ENCODE measurements at regions not wholly inside any gene's neighbourhood (a gene's known extent, or its start where the extent isn't known, plus 50 kb on each side); places are given as distances from the start of the nearest gene placed in this dataset.

GRCh38 chr3:151615464-151615863, 118.3 kb upstream of the AADACL2 start:
- Histone ChIP-seq H3K27ac (ENCODE audit: low read depth, low read length) (no peak overlapping the region), H3K36me3 (ENCODE audit: control insufficient read depth, insufficient read depth, low read length) (no peaks in the 10 kb centered on the region), H3K9ac (ENCODE audit: extremely low read depth, low read length, poor library complexity, severe bottlenecking) (no peak overlapping the region), H3K9me3 (ENCODE audit: control insufficient read depth, low read length) (peaks cover 8% of the 10 kb centered on the region), H3K27me3 (ENCODE audit: control insufficient read depth, insufficient read depth, low read length, poor library complexity, severe bottlenecking) (no peaks in the 10 kb centered on the region), H3K4me1 (ENCODE audit: control insufficient read depth, insufficient read depth, low read length) (no peaks in the 10 kb centered on the region), H3K4me3 (ENCODE audit: low read length) (no peak overlapping the region)
- H3K27me3 Mint-ChIP-seq (ENCODE audit: insufficient read depth) = no peaks in the 10 kb centered on the region
- H3K4me3 Mint-ChIP-seq = no peak overlapping the region
- H3K9me3 Mint-ChIP-seq = peaks cover 6% of the 10 kb centered on the region
- WGBS, 2 experiments (ENCODE audit: insufficient coverage in 1 of 2, insufficient read length in 1 of 2) = 86 to 100% methylated on average over 4 of the region's 4 CpGs
- TF ChIP-seq CTCF (conservative IDR thresholded peaks at IDR 0.05) = no peak
- H3K4me1 Mint-ChIP-seq = no peaks in the 10 kb centered on the region
- H3K27ac Mint-ChIP-seq = no peak overlapping the region
- DNase-seq = no peak
- H3K36me3 Mint-ChIP-seq (ENCODE audit: low read depth) = no peaks in the 10 kb centered on the region

GRCh38 chr3:151612115-151612514, 121.6 kb upstream of the AADACL2 start:
- no peak for DNase-seq
- TF ChIP-seq CTCF (conservative IDR thresholded peaks at IDR 0.05) = no peak
- Mint-ChIP-seq H3K36me3 (ENCODE audit: low read depth) (no peaks in the 10 kb centered on the region), H3K4me3 (no peak overlapping the region), H3K4me1 (no peaks in the 10 kb centered on the region), H3K9me3 (peaks cover 6% of the 10 kb centered on the region), H3K27ac (no peak overlapping the region), H3K27me3 (ENCODE audit: insufficient read depth) (no peaks in the 10 kb centered on the region)
- WGBS, 2 experiments (ENCODE audit: insufficient coverage in 1 of 2, insufficient read length in 1 of 2) = 96% methylated on average over 2 of the region's 2 CpGs; no CpG with 5 or more reads in 1 of the 2 experiments
- no peak overlapping the region for H3K27ac ChIP-seq (ENCODE audit: low read depth, low read length)
- no peak overlapping the region for H3K4me3 ChIP-seq (ENCODE audit: low read length)
- peaks cover 10% of the 10 kb centered on the region for H3K9me3 ChIP-seq (ENCODE audit: control insufficient read depth, low read length)
- H3K27me3 ChIP-seq (ENCODE audit: control insufficient read depth, insufficient read depth, low read length, poor library complexity, severe bottlenecking) = no peaks in the 10 kb centered on the region
- H3K4me1 ChIP-seq (ENCODE audit: control insufficient read depth, insufficient read depth, low read length) = no peaks in the 10 kb centered on the region
- H3K9ac ChIP-seq (ENCODE audit: extremely low read depth, low read length, poor library complexity, severe bottlenecking) = no peak overlapping the region
- no peaks in the 10 kb centered on the region for H3K36me3 ChIP-seq (ENCODE audit: control insufficient read depth, insufficient read depth, low read length)

- no peak overlapping the region for H3K4me3 ChIP-seq (ENCODE audit: low read length)
- Mint-ChIP-seq H3K9me3 (peaks cover 6% of the 10 kb centered on the region), H3K36me3 (ENCODE audit: low read depth) (no peaks in the 10 kb centered on the region), H3K27me3 (ENCODE audit: insufficient read depth) (no peaks in the 10 kb centered on the region), H3K27ac (no peak overlapping the region), H3K4me3 (no peak overlapping the region), H3K4me1 (no peaks in the 10 kb centered on the region)
- no peak overlapping the region for H3K27ac ChIP-seq (ENCODE audit: low read depth, low read length)
- TF ChIP-seq CTCF (conservative IDR thresholded peaks at IDR 0.05) = no peak
- no peak for DNase-seq
- H3K4me1 ChIP-seq (ENCODE audit: control insufficient read depth, insufficient read depth, low read length) = no peaks in the 10 kb centered on the region
- peaks cover 10% of the 10 kb centered on the region for H3K9me3 ChIP-seq (ENCODE audit: control insufficient read depth, low read length)
- H3K36me3 ChIP-seq (ENCODE audit: control insufficient read depth, insufficient read depth, low read length) = no peaks in the 10 kb centered on the region
- 100% methylated on average over 2 to 3 of the region's 3 CpGs for WGBS, 2 experiments (ENCODE audit: insufficient coverage in 1 of 2, insufficient read length in 1 of 2)
- H3K9ac ChIP-seq (ENCODE audit: extremely low read depth, low read length, poor library complexity, severe bottlenecking) = no peak overlapping the region
- no peaks in the 10 kb centered on the region for H3K27me3 ChIP-seq (ENCODE audit: control insufficient read depth, insufficient read depth, low read length, poor library complexity, severe bottlenecking)
These were observed 122.3 kb upstream of the AADACL2 start for GRCh38 chr3:151611419-151611818.
